ENCODE measurements at regions not wholly inside any gene's neighbourhood (a gene's known extent, or its start where the extent isn't known, plus 50 kb on each side); places are given as distances from the start of the nearest gene placed in this dataset.

GRCh38 chr11:128407962-128408361 lies 179.4 kb downstream of the ETS1 start:
- Mint-ChIP-seq H3K27ac (ENCODE audit: low read depth) (no peak overlapping the region), H3K27me3 (no peaks in the 10 kb centered on the region), H3K4me1 (peaks cover 13% of the 10 kb centered on the region), H3K9me3 (no peaks in the 10 kb centered on the region), H3K4me3 (no peak overlapping the region), H3K36me3 (ENCODE audit: insufficient read depth) (no peaks in the 10 kb centered on the region)
- DNase-seq (ENCODE audit: low spot score in 2 of 2): no peak
- no peak for ATAC-seq (replicated peaks; ENCODE audit: extremely low read depth, poor library complexity, severe bottlenecking)

GRCh38 chr11:128405714-128406662 lies 181.4 kb downstream of the ETS1 start:
- no peaks in the 10 kb centered on the region for H3K9me3 Mint-ChIP-seq

GRCh38 chr11:128405112-128405511 lies 182.2 kb downstream of the ETS1 start:
- H3K36me3 Mint-ChIP-seq (ENCODE audit: insufficient read depth): no peaks in the 10 kb centered on the region

More at GRCh38 chr11:128405714-128406662, 181.4 kb downstream of the ETS1 start:
- no peak for DNase-seq (ENCODE audit: low spot score in 2 of 2)
- ATAC-seq (replicated peaks; ENCODE audit: extremely low read depth, poor library complexity, severe bottlenecking): no peak
- Mint-ChIP-seq H3K4me1 (peaks cover 10% of the 10 kb centered on the region), H3K27me3 (no peaks in the 10 kb centered on the region), H3K4me3 (no peak overlapping the region), H3K36me3 (ENCODE audit: insufficient read depth) (no peaks in the 10 kb centered on the region), H3K27ac (ENCODE audit: low read depth) (peak overlapping the region; percentile 7)

GRCh38 chr11:128404437-128404836 lies 182.9 kb downstream of the ETS1 start:
- ATAC-seq (replicated peaks; ENCODE audit: extremely low read depth, poor library complexity, severe bottlenecking): no peak
- H3K9me3 Mint-ChIP-seq: no peaks in the 10 kb centered on the region
- no peak for DNase-seq (ENCODE audit: low spot score in 2 of 2)
- H3K4me1 Mint-ChIP-seq: peaks cover 7% of the 10 kb centered on the region
- H3K4me3 Mint-ChIP-seq: no peak overlapping the region
- H3K27me3 Mint-ChIP-seq: no peaks in the 10 kb centered on the region
- H3K27ac Mint-ChIP-seq (ENCODE audit: low read depth): no peak overlapping the region
- no peaks in the 10 kb centered on the region for H3K36me3 Mint-ChIP-seq (ENCODE audit: insufficient read depth)

More at GRCh38 chr11:128405112-128405511, 182.2 kb downstream of the ETS1 start:
- Mint-ChIP-seq H3K27ac (ENCODE audit: low read depth) (no peak overlapping the region), H3K4me3 (no peak overlapping the region), H3K27me3 (no peaks in the 10 kb centered on the region), H3K4me1 (peaks cover 10% of the 10 kb centered on the region), H3K9me3 (no peaks in the 10 kb centered on the region)
- ATAC-seq (replicated peaks; ENCODE audit: extremely low read depth, poor library complexity, severe bottlenecking) (no peak), DNase-seq (ENCODE audit: low spot score in 2 of 2) (no peak)

- DNase-seq (ENCODE audit: low spot score in 2 of 2): no peak
- Mint-ChIP-seq H3K9me3 (no peaks in the 10 kb centered on the region), H3K4me3 (no peak overlapping the region), H3K4me1 (peaks cover 19% of the 10 kb centered on the region), H3K36me3 (ENCODE audit: insufficient read depth) (no peaks in the 10 kb centered on the region), H3K27me3 (no peaks in the 10 kb centered on the region), H3K27ac (ENCODE audit: low read depth) (no peak overlapping the region)
- no peak for ATAC-seq (replicated peaks; ENCODE audit: extremely low read depth, poor library complexity, severe bottlenecking)
Measured at GRCh38 chr11:128400382-128401203, 186.8 kb downstream of the ETS1 start.

GRCh38 chr11:128399251-128400121 lies 187.9 kb downstream of the ETS1 start:
- peaks cover 19% of the 10 kb centered on the region for H3K4me1 Mint-ChIP-seq
- H3K27ac Mint-ChIP-seq (ENCODE audit: low read depth): no peak overlapping the region
- H3K9me3 Mint-ChIP-seq: no peaks in the 10 kb centered on the region
- ATAC-seq (replicated peaks; ENCODE audit: extremely low read depth, poor library complexity, severe bottlenecking): no peak
- H3K36me3 Mint-ChIP-seq (ENCODE audit: insufficient read depth): no peaks in the 10 kb centered on the region
- H3K27me3 Mint-ChIP-seq: no peaks in the 10 kb centered on the region
- DNase-seq (ENCODE audit: low spot score in 2 of 2): no peak
- no peak overlapping the region for H3K4me3 Mint-ChIP-seq

- Mint-ChIP-seq H3K27me3 (no peaks in the 10 kb centered on the region), H3K9me3 (no peaks in the 10 kb centered on the region), H3K36me3 (ENCODE audit: insufficient read depth) (no peaks in the 10 kb centered on the region), H3K4me1 (peaks cover 19% of the 10 kb centered on the region), H3K4me3 (no peak overlapping the region), H3K27ac (ENCODE audit: low read depth) (no peak overlapping the region)
- ATAC-seq (replicated peaks; ENCODE audit: extremely low read depth, poor library complexity, severe bottlenecking): no peak
- no peak for DNase-seq (ENCODE audit: low spot score in 2 of 2)
Measured at GRCh38 chr11:128398517-128399250, 188.7 kb downstream of the ETS1 start.

- no peaks in the 10 kb centered on the region for H3K9me3 Mint-ChIP-seq
- peaks cover 19% of the 10 kb centered on the region for H3K4me1 Mint-ChIP-seq
- DNase-seq (ENCODE audit: low spot score in 2 of 2) (no peak), ATAC-seq (replicated peaks; ENCODE audit: extremely low read depth, poor library complexity, severe bottlenecking) (no peak)
- H3K27ac Mint-ChIP-seq (ENCODE audit: low read depth): no peak overlapping the region
- H3K36me3 Mint-ChIP-seq (ENCODE audit: insufficient read depth): no peaks in the 10 kb centered on the region
- no peaks in the 10 kb centered on the region for H3K27me3 Mint-ChIP-seq
- no peak overlapping the region for H3K4me3 Mint-ChIP-seq
Measured at GRCh38 chr11:128397362-128397761, 190.0 kb downstream of the ETS1 start.

GRCh38 chr11:128394431-128395089 lies 192.8 kb downstream of the ETS1 start:
- H3K27ac Mint-ChIP-seq (ENCODE audit: low read depth): no peak overlapping the region
- H3K4me1 Mint-ChIP-seq: peaks cover 15% of the 10 kb centered on the region
- no peak for DNase-seq (ENCODE audit: low spot score in 2 of 2)
- H3K9me3 Mint-ChIP-seq: no peaks in the 10 kb centered on the region
- no peaks in the 10 kb centered on the region for H3K27me3 Mint-ChIP-seq
- ATAC-seq (replicated peaks; ENCODE audit: extremely low read depth, poor library complexity, severe bottlenecking): no peak
- no peak overlapping the region for H3K4me3 Mint-ChIP-seq
- H3K36me3 Mint-ChIP-seq (ENCODE audit: insufficient read depth): no peaks in the 10 kb centered on the region

- no peaks in the 10 kb centered on the region for H3K27me3 Mint-ChIP-seq
- DNase-seq (ENCODE audit: low spot score in 2 of 2) (no peak), ATAC-seq (replicated peaks; ENCODE audit: extremely low read depth, poor library complexity, severe bottlenecking) (no peak)
- no peaks in the 10 kb centered on the region for H3K36me3 Mint-ChIP-seq (ENCODE audit: insufficient read depth)
- peaks cover 6% of the 10 kb centered on the region for H3K4me1 Mint-ChIP-seq
- no peak overlapping the region for H3K4me3 Mint-ChIP-seq
- H3K27ac Mint-ChIP-seq (ENCODE audit: low read depth): no peak overlapping the region
- H3K9me3 Mint-ChIP-seq: no peaks in the 10 kb centered on the region
Measured at GRCh38 chr11:128392259-128392658, 195.1 kb downstream of the ETS1 start.

- H3K27ac Mint-ChIP-seq (ENCODE audit: low read depth): no peak overlapping the region
- no peaks in the 10 kb centered on the region for H3K27me3 Mint-ChIP-seq
- no peak for ATAC-seq (replicated peaks; ENCODE audit: extremely low read depth, poor library complexity, severe bottlenecking)
- no peaks in the 10 kb centered on the region for H3K9me3 Mint-ChIP-seq
- no peaks in the 10 kb centered on the region for H3K36me3 Mint-ChIP-seq (ENCODE audit: insufficient read depth)
- H3K4me1 Mint-ChIP-seq: peaks cover 1% of the 10 kb centered on the region
- no peak overlapping the region for H3K4me3 Mint-ChIP-seq
- DNase-seq (ENCODE audit: low spot score in 2 of 2): no peak
Measured at GRCh38 chr11:128391811-128392210, 195.5 kb downstream of the ETS1 start.
